PC-3 (cell line): ENCODE measurements at regions not wholly inside any gene's neighbourhood (a gene's known extent, or its start where the extent isn't known, plus 50 kb on each side); places are given as distances from the start of the nearest gene placed in this dataset.

Source experiments
- ATAC-seq: fragments of 200-7000 bp; cut with Tn5 transposase; 2 replicates; pipeline ENCODE4 v1.9.1; 2020; ENCODE audit warnings: mild to moderate bottlenecking, moderate library complexity
- BruUV-seq: library from RNA; stranded (reverse); fragments of 400-500 nt; replicated peaks from 2 replicates; lab custom pipeline; 2021; lab: Mats Ljungman, UMichigan
- CTCF ChIA-PET: fragments of 300-600 bp; sonication (Branson Sonifier 250); formaldehyde crosslinking; loops from one replicate; lab custom pipeline; 2022; ENCODE audit warnings: antibody characterized with exemption; lab: Charles Lee
- POLR2A ChIA-PET: fragments of 300-600 bp; sonication (Branson Sonifier 250); formaldehyde crosslinking; loops from one replicate; lab custom pipeline; 2022; ENCODE audit warnings: antibody characterized with exemption; ENCODE audit not compliant: unreplicated experiment; lab: Charles Lee
- DNase-seq: peaks from one replicate; pipeline ENCODE4 v3.0.0-alpha.2; 2015
- H2AFZ ChIP-seq: fragments of 300-600 bp; sonication (generic); 2 replicates; pipeline ENCODE4 v1.6.0; 2016; ENCODE audit warnings: antibody characterized with exemption, low read length
- H3F3A ChIP-seq: fragments of 300-600 bp; sonication (generic); one replicate; pipeline ENCODE4 v1.6.0; 2017; ENCODE audit warnings: antibody characterized with exemption, low read length, control low read depth, mild to moderate bottlenecking; ENCODE audit not compliant: unreplicated experiment
- H3K27ac ChIP-seq: fragments of 300-600 bp; sonication (generic); 2 replicates; pipeline ENCODE4 v1.5.1; 2016; ENCODE audit warnings: mild to moderate bottlenecking, low read length
- H3K27me3 ChIP-seq: fragments of 300-600 bp; sonication (generic); 2 replicates; pipeline ENCODE4 v1.6.1; 2016; ENCODE audit warnings: low read length, mixed read lengths
- H3K36me3 ChIP-seq: fragments of 300-600 bp; sonication (generic); 2 replicates; pipeline ENCODE4 v1.6.1; 2016; ENCODE audit warnings: low read depth, mixed run types, low read length, mixed read lengths
- H3K4me1 ChIP-seq: fragments of 300-600 bp; sonication (generic); 2 replicates; pipeline ENCODE4 v1.5.1; 2016; ENCODE audit warnings: low read length; ENCODE audit not compliant: insufficient read depth
- H3K4me2 ChIP-seq: fragments of 300-600 bp; sonication (generic); 2 replicates; pipeline ENCODE4 v1.6.0; 2016; ENCODE audit warnings: low read length
- H3K4me3 ChIP-seq: fragments of 300-600 bp; sonication (generic); 2 replicates; pipeline ENCODE4 v1.5.1; 2016; ENCODE audit warnings: mild to moderate bottlenecking, low read length, mixed read lengths
- H3K79me2 ChIP-seq: fragments of 300-600 bp; sonication (generic); 2 replicates; pipeline ENCODE4 v1.6.1; 2017; ENCODE audit warnings: low read length, mixed read lengths
- H3K9ac ChIP-seq: fragments of 300-600 bp; sonication (generic); 2 replicates; pipeline ENCODE4 v1.6.0; 2016; ENCODE audit warnings: mild to moderate bottlenecking, low read length
- H3K9me2 ChIP-seq: fragments of 300-600 bp; sonication (generic); replicated peaks from 2 replicates; pipeline ENCODE4 v1.6.1; 2016; ENCODE audit warnings: mixed run types, low read length, mixed read lengths
- H3K9me3 ChIP-seq: fragments of 300-600 bp; sonication (generic); 2 replicates; pipeline ENCODE4 v1.6.1; 2016; ENCODE audit warnings: low read length, mixed read lengths
- H4K20me1 ChIP-seq: fragments of 300-600 bp; sonication (generic); 2 replicates; pipeline ENCODE4 v1.6.1; 2016; ENCODE audit warnings: low read length, mixed read lengths
- CTCF ChIP-seq: fragments of 300-600 bp; sonication (generic); conservative IDR thresholded peaks from 2 replicates; pipeline ENCODE4 v1.5.1; 2017; ENCODE audit warnings: antibody characterized with exemption, low read depth, mild to moderate bottlenecking, low read length
- EZH2 ChIP-seq: fragments of 300-600 bp; sonication (generic); IDR thresholded peaks from one replicate; pipeline ENCODE4 v1.6.1; 2017; ENCODE audit warnings: antibody characterized with exemption, mild to moderate bottlenecking, low read length; ENCODE audit not compliant: unreplicated experiment
- EZH2phosphoT487 ChIP-seq: fragments of 300-600 bp; sonication (generic); IDR thresholded peaks from 2 replicates; pipeline ENCODE4 v1.6.1; 2018; ENCODE audit warnings: mild to moderate bottlenecking, antibody characterized with exemption, low read length, borderline replicate concordance
- intact Hi-C: fragments of 100-400 bp; cut with micrococcal nuclease; formaldehyde crosslinking; loops from 2 replicates; pipeline ENCODE4 v1.9.0; 2023

GRCh38 chr10:43970018-43970698 is 321.5 kb upstream of the ZNF32 start:
- Histone ChIP-seq H3K27me3 (peaks cover 13% of the 10 kb centered on the region; the same call in 1 of the 2 replicates), H3K9me2 (no peaks in the 10 kb centered on the region), H4K20me1 (no peaks in the 10 kb centered on the region), H2AFZ (no peak overlapping the region), H3K9ac (no peak overlapping the region), H3K79me2 (no peaks in the 10 kb centered on the region), H3K9me3 (peaks cover 14% of the 10 kb centered on the region; the same call in 1 of the 2 replicates), H3K4me2 (no peak overlapping the region), H3K4me3 (no peak overlapping the region), H3F3A (no peaks in the 10 kb centered on the region), H3K4me1 (no peaks in the 10 kb centered on the region), H3K27ac (no peak overlapping the region), H3K36me3 (no peaks in the 10 kb centered on the region)
- POLR2A ChIA-PET: no interaction called here
- DNase-seq (no peak), ATAC-seq (no peak)
- CTCF ChIA-PET: no interaction called here
- no TSS peak for BruUV-seq
- intact Hi-C loops: no loop called here
- TF ChIP-seq EZH2phosphoT487 (no peak), CTCF (no peak), EZH2 (no peak)

GRCh38 chr10:43969506-43969905 is 320.8 kb upstream of the ZNF32 start:
- no TSS peak for BruUV-seq
- ATAC-seq: no peak
- Histone ChIP-seq H3K27me3 (peaks cover 19% of the 10 kb centered on the region), H3K36me3 (no peaks in the 10 kb centered on the region), H3K4me1 (no peaks in the 10 kb centered on the region), H2AFZ (no peak overlapping the region), H3K27ac (no peak overlapping the region), H3K9me3 (peaks cover 14% of the 10 kb centered on the region; the same call in 1 of the 2 replicates), H3K9me2 (no peaks in the 10 kb centered on the region), H3K4me2 (no peak overlapping the region), H3F3A (no peaks in the 10 kb centered on the region), H3K9ac (no peak overlapping the region), H4K20me1 (no peaks in the 10 kb centered on the region), H3K4me3 (no peak overlapping the region), H3K79me2 (no peaks in the 10 kb centered on the region)
- no peak for TF ChIP-seq CTCF
- TF ChIP-seq EZH2phosphoT487: no peak
- no peak for TF ChIP-seq EZH2
- POLR2A ChIA-PET: no interaction called here
- CTCF ChIA-PET: no interaction called here
- DNase-seq: no peak
- intact Hi-C loops: no loop called here

- Histone ChIP-seq H3K27ac (no peak overlapping the region), H3K27me3 (peaks cover 24% of the 10 kb centered on the region), H3K4me1 (no peaks in the 10 kb centered on the region), H2AFZ (no peak overlapping the region), H4K20me1 (no peaks in the 10 kb centered on the region), H3K4me2 (no peak overlapping the region), H3F3A (no peaks in the 10 kb centered on the region), H3K9me3 (peaks cover 14% of the 10 kb centered on the region; the same call in 1 of the 2 replicates), H3K9ac (no peak overlapping the region), H3K4me3 (no peak overlapping the region), H3K36me3 (no peaks in the 10 kb centered on the region), H3K9me2 (no peaks in the 10 kb centered on the region), H3K79me2 (no peaks in the 10 kb centered on the region)
- ChIA-PET POLR2A (no interaction called here), CTCF (no interaction called here)
- BruUV-seq: no TSS peak
- intact Hi-C loops: no loop called here
- no peak for TF ChIP-seq CTCF
- TF ChIP-seq EZH2: no peak
- no peak for TF ChIP-seq EZH2phosphoT487
- ATAC-seq: no peak
- DNase-seq: no peak
Observed at GRCh38 chr10:43968961-43969360, 320.3 kb upstream of the ZNF32 start.
